Endothelial cell of umbilical vein (primary cell): ENCODE measurements at regions not wholly inside any gene's neighbourhood (a gene's known extent, or its start where the extent isn't known, plus 50 kb on each side); places are given as distances from the start of the nearest gene placed in this dataset.

ENCODE experiments used
- BruUV-seq: library from RNA; stranded (reverse); fragments of 400-500 nt; replicated peaks from 2 replicates; lab custom pipeline; 2021; lab: Mats Ljungman, UMichigan
- CTCF ChIA-PET: fragments of 300-600, 350-600 bp; sonication (Branson Sonifier 250); formaldehyde crosslinking; loops from one replicate; lab custom pipeline; 2021; ENCODE audit warnings: antibody characterized with exemption, inconsistent platforms; lab: Charles Lee
- POLR2A ChIA-PET: fragments of 300-600, 350-600 bp; sonication (Branson Sonifier 250); formaldehyde crosslinking; loops from one replicate; lab custom pipeline; 2021; ENCODE audit warnings: antibody characterized with exemption, inconsistent platforms; lab: Charles Lee
- DNase-seq: peaks from one replicate; pipeline ENCODE4 v3.0.0-alpha.2; 2011; ENCODE audit warnings: low read depth, low spot score
- FAIRE-seq: peaks from 2 replicates; lab custom pipeline; 2011; peaks lifted over from hg19 to GRCh38; lab: Jason Lieb, UNC
- H2AFZ ChIP-seq: 2 replicates; pipeline ENCODE4 v1.6.0; 2012; ENCODE audit warnings: low read depth, low read length, control low read depth, inconsistent platforms
- H3K27ac ChIP-seq: 2 replicates; pipeline ENCODE4 v1.5.1; 2011; ENCODE audit warnings: low read depth, mild to moderate bottlenecking, control low read depth, low read length, moderate library complexity; ENCODE audit not compliant: insufficient read depth
- H3K27me3 ChIP-seq, 2 experiments: 2 replicates each; pipeline versions ENCODE4 v1.6.0 to v1.6.1; 2011; ENCODE audit warnings: low read length in 2 of 2, mixed read lengths in 1 of 2; ENCODE audit not compliant: control insufficient read depth in 2 of 2, insufficient read depth in 2 of 2
- H3K36me3 ChIP-seq, 2 experiments: 2 replicates in 1 of 2; 3 replicates in 1 of 2; pipeline ENCODE4 v1.5.1; 2011; ENCODE audit warnings: low read length in 2 of 2, mild to moderate bottlenecking in 1 of 2, moderate library complexity in 1 of 2; ENCODE audit not compliant: control insufficient read depth in 2 of 2, insufficient read depth in 2 of 2; ENCODE audit errors: extremely low read depth in 1 of 2
- H3K4me1 ChIP-seq: 3 replicates; pipeline ENCODE4 v1.5.1; 2011; ENCODE audit warnings: mild to moderate bottlenecking, low read length; ENCODE audit not compliant: control insufficient read depth, insufficient read depth; ENCODE audit errors: extremely low read depth
- H3K4me2 ChIP-seq: 2 replicates; pipeline ENCODE4 v1.6.1; 2011; ENCODE audit warnings: low read length, control low read depth, mixed read lengths; ENCODE audit not compliant: insufficient read depth
- H3K4me3 ChIP-seq, 3 experiments: fragments of 200-600 bp in 1 of 3; sonication (generic), shearing (Covaris generic) in 1 of 3; replicated peaks in 1 of 3; 2 replicates each; pipeline ENCODE4 v1.5.1; 2011 to 2016; ENCODE audit warnings: control low read depth in 3 of 3, low read length in 3 of 3, mild to moderate bottlenecking in 2 of 3, inconsistent platforms in 1 of 3, low read depth in 1 of 3, moderate library complexity in 1 of 3; ENCODE audit not compliant: insufficient read depth in 1 of 3
- H3K79me2 ChIP-seq: 2 replicates; pipeline ENCODE4 v1.6.0; 2012; ENCODE audit warnings: low read length, inconsistent platforms; ENCODE audit not compliant: control insufficient read depth, insufficient read depth
- H3K9ac ChIP-seq: replicated peaks from 2 replicates; pipeline ENCODE3; 2011; ENCODE audit warnings: low read length, control low read depth; ENCODE audit not compliant: insufficient read depth; ENCODE audit errors: extremely low read depth
- H3K9me1 ChIP-seq: replicated peaks from 3 replicates; pipeline ENCODE4 v1.6.0; 2011; ENCODE audit warnings: mild to moderate bottlenecking, low read length; ENCODE audit not compliant: control insufficient read depth, insufficient read depth; ENCODE audit errors: extremely low read depth
- H3K9me3 ChIP-seq: replicated peaks from 2 replicates; pipeline ENCODE4 v1.5.1; 2012; ENCODE audit warnings: low read length, inconsistent platforms; ENCODE audit not compliant: control insufficient read depth, insufficient read depth
- H4K20me1 ChIP-seq: replicated peaks from 2 replicates; pipeline ENCODE3; 2011; ENCODE audit warnings: mild to moderate bottlenecking, low read length; ENCODE audit not compliant: control insufficient read depth, insufficient read depth; ENCODE audit errors: extremely low read depth
- EZH2 ChIP-seq: IDR thresholded peaks from 2 replicates; pipeline ENCODE4 v1.6.1; 2012; ENCODE audit warnings: borderline replicate concordance, low read depth, mild to moderate bottlenecking, moderate library complexity, low read length, inconsistent platforms; ENCODE audit not compliant: severe bottlenecking
- FOS ChIP-seq: IDR thresholded peaks from 2 replicates; pipeline ENCODE4 v1.6.1; 2011; ENCODE audit warnings: mild to moderate bottlenecking, low read length, moderate library complexity, borderline replicate concordance; ENCODE audit not compliant: insufficient read depth
- GATA2 ChIP-seq: IDR thresholded peaks from 2 replicates; pipeline ENCODE4 v1.7.0; 2011; ENCODE audit warnings: low read depth, mild to moderate bottlenecking, moderate library complexity, mixed read lengths, low read length; ENCODE audit not compliant: insufficient read length, insufficient read depth
- JUN ChIP-seq: IDR thresholded peaks from 2 replicates; pipeline ENCODE4 v1.6.1; 2011; ENCODE audit warnings: borderline replicate concordance, low read depth; ENCODE audit not compliant: insufficient read length, insufficient read depth
- MAX ChIP-seq: IDR thresholded peaks from 2 replicates; pipeline ENCODE4 v1.6.1; 2011; ENCODE audit not compliant: insufficient read depth, insufficient read length
- MYC ChIP-seq: IDR thresholded peaks from one replicate; pipeline ENCODE4 v1.6.1; 2011; ENCODE audit warnings: mild to moderate bottlenecking, low read depth, low read length
- POLR2A ChIP-seq: IDR thresholded peaks from 2 replicates; pipeline ENCODE4 v1.6.1; 2012; ENCODE audit warnings: low read depth, mild to moderate bottlenecking, control low read depth, low read length
- POLR2AphosphoS5 ChIP-seq: IDR thresholded peaks from 2 replicates; pipeline ENCODE4 v1.6.1; 2012; ENCODE audit warnings: low read depth, mild to moderate bottlenecking, control low read depth, low read length, moderate library complexity; ENCODE audit not compliant: insufficient read depth
- dilution Hi-C: fragments of 300-500 bp; cut with MboI; formaldehyde crosslinking; loops from one replicate; pipeline ENCODE4 v1.15.0; 2019; ENCODE audit warnings: low sequenced_read_pairs; ENCODE audit not compliant: extremely low pct_ligation_motif_present
- intact Hi-C: fragments of 100-400 bp; cut with micrococcal nuclease; formaldehyde crosslinking; loops from one replicate; pipeline ENCODE4 v1.10.0; 2022
- TF ChIP-seq, protein P1 (sequence below), 2 donors: IDR thresholded peaks; 1 replicate in 1 of 2; 2 replicates in 1 of 2; pipeline ENCODE4 v1.5.1; 2011; ENCODE audit warnings: low read length in 2 of 2, mild to moderate bottlenecking in 2 of 2, moderate library complexity in 2 of 2, control low read depth in 1 of 2, inconsistent platforms in 1 of 2, low read depth in 1 of 2; ENCODE audit not compliant: insufficient read depth in 1 of 2; ENCODE audit errors: extremely low read depth in 1 of 2

GRCh38 chr13:110070046-110070445 is 236.9 kb downstream of the COL4A1 start:
- H3K9me1 ChIP-seq: no peaks in the 10 kb centered on the region
- no peak for TF ChIP-seq JUN
- no peak for TF ChIP-seq GATA2
- no peak for TF ChIP-seq POLR2AphosphoS5
- no peak for TF ChIP-seq MAX
- no peak for TF ChIP-seq POLR2A
- no peak for TF ChIP-seq MYC
- TF ChIP-seq, protein P1, sequence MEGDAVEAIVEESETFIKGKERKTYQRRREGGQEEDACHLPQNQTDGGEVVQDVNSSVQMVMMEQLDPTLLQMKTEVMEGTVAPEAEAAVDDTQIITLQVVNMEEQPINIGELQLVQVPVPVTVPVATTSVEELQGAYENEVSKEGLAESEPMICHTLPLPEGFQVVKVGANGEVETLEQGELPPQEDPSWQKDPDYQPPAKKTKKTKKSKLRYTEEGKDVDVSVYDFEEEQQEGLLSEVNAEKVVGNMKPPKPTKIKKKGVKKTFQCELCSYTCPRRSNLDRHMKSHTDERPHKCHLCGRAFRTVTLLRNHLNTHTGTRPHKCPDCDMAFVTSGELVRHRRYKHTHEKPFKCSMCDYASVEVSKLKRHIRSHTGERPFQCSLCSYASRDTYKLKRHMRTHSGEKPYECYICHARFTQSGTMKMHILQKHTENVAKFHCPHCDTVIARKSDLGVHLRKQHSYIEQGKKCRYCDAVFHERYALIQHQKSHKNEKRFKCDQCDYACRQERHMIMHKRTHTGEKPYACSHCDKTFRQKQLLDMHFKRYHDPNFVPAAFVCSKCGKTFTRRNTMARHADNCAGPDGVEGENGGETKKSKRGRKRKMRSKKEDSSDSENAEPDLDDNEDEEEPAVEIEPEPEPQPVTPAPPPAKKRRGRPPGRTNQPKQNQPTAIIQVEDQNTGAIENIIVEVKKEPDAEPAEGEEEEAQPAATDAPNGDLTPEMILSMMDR (IDR thresholded peaks at IDR 0.05; ENCODE audit: extremely low read depth in 1 of 2, insufficient read depth in 1 of 2, low read depth in 1 of 2, low read length in 2 of 2): no peak
- TF ChIP-seq EZH2: no peak
- no peak for TF ChIP-seq FOS
- no peak overlapping the region for H2AFZ ChIP-seq
- POLR2A ChIA-PET: no interaction called here
- BruUV-seq: no TSS peak
- H3K4me3 ChIP-seq: no peak overlapping the region
- H3K79me2 ChIP-seq: no peaks in the 10 kb centered on the region
- CTCF ChIA-PET: no interaction called here
- DNase-seq (no peak), FAIRE-seq (no peak)
- no peaks in the 10 kb centered on the region for H4K20me1 ChIP-seq
- no peak overlapping the region for H3K4me2 ChIP-seq
- no peaks in the 10 kb centered on the region for H3K36me3 ChIP-seq
- no peaks in the 10 kb centered on the region for H3K4me1 ChIP-seq
- intact Hi-C loops: no loop called here
- no peak overlapping the region for H3K27ac ChIP-seq
- H3K9me3 ChIP-seq: no peaks in the 10 kb centered on the region
- H3K9ac ChIP-seq: no peak overlapping the region
- dilution Hi-C loops: no loop called here
- H3K27me3 ChIP-seq: peaks cover 0 to 2% of the 10 kb centered on the region in 2 experiments
